Activated CD4-positive, alpha-beta T cell treated with anti-CD3 and anti-CD28 coated beads for 24 hours (primary cell): ENCODE measurements at regions not wholly inside any gene's neighbourhood (a gene's known extent, or its start where the extent isn't known, plus 50 kb on each side); places are given as distances from the start of the nearest gene placed in this dataset.

Source experiments
- DNase-seq, 2 donors: peaks; one replicate each; pipeline ENCODE4 v3.0.0-alpha.2; 2020; ENCODE audit warnings: low read depth in 2 of 2

GRCh38 chr15:55026381-55026780 is 170.4 kb downstream of the RSL24D1 start:
- DNase-seq: no peak

DNA sequence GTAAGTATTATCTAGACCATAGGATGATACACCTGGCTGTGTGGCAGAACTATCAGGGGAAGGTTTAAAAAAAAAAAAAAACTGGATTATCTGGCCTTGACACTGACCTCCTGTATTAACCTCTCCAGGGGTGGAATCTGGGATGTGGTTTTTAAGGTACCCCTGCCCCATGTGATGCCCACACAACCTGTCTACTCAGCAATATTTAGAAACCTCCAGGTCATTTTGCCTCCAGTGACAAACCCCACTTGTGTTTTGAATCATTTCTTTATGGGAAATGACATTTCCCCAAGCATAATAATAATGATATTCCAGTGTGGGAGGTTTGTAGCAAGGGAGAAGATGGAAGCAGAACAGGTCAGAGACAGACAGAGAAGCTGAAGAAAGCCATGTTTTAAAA is 179.1 kb downstream of the RSL24D1 start:
- DNase-seq: no peak

GRCh38 chr15:55016225-55016624 is 180.5 kb downstream of the RSL24D1 start:
- no peak for DNase-seq

DNA sequence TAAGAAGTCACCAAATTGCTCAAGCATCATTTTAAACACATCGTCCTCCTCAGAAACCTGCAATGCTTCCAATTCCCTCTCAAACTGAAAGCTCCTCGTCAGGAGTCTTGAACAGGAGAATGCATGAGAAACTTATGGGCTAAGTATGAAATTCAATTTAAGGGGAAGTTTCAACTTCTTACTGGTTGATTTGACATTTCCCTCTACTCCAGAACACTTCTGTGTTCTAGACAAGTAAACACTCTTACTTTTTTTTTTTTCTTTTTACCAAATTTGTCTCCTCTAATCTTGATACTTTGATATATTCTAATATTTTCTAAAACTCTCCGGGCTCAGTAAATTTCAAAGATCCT is 181.7 kb downstream of the RSL24D1 start:
- DNase-seq: no peak

DNA sequence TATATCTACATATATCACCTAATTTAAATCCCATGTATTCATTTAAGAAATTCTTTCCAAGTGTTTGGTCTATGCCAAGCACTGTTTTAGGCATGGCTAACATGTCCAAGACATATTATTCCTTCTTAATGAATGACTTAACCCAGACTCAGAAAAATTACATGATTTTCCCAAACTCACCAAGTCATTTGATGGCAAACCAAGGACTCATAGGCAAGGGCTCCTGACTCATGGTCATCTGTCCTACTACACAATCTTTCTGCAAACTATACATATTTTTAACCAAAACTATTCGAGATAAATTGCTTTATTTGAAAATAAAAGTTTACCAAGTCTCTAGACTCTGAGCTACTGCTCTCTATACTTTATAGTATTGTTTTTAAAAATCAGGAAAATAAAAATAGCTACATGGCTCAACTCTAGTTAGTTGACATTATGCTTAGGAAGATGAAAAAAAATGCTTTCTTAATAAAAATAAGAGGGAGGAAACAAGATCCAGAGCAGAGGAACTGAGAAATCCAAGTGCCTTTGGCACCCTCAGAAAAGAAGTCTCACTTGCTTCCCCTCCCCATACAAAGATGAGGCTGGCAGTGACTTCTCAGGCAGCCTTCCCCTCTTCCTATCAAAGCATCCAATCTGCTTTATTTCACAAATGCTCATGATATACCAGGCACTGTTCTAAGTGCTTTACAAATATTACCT is 182.2 kb downstream of the RSL24D1 start:
- no peak for DNase-seq

GRCh38 chr15:55008421-55008820 is 188.3 kb downstream of the RSL24D1 start:
- no peak for DNase-seq

DNA sequence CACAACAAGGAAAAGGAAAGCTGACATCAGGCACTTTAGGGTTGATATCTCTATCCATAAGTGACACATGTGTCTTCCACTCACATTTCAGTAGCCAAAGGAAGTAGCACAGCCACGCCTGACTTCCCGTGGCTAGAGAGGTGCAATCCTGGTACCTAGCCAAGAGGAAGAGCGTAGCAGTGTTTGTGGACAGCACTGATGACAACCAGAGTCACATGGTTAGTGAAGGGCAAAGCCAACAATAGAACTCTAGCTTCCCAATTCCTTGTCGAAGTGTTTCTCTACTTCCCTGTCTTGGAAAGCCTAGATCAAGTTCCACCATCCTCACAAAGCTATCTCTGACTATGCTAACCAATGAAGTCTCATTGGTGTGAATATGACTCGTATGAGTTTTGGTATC is 189.2 kb downstream of the RSL24D1 start:
- no peak for DNase-seq

DNA sequence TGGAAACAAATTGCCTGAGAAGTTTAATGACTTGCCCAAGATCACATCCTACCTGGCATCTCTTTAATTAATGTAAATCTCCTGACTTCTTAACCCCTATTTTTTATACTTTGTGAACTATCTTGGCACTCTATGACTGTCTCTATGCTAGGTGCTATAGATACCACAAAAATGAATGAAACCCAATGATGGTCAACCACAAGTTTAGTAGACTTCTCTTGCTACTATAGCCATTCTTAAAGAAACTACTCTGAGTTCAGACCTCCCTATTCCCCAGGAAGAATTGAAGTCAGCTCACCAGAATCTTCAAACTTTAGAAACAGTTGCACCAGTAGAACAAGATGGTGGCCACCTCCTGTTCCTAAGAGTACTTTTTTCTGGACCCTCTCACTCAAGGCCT is 191.1 kb downstream of the RSL24D1 start:
- no peak for DNase-seq

DNA sequence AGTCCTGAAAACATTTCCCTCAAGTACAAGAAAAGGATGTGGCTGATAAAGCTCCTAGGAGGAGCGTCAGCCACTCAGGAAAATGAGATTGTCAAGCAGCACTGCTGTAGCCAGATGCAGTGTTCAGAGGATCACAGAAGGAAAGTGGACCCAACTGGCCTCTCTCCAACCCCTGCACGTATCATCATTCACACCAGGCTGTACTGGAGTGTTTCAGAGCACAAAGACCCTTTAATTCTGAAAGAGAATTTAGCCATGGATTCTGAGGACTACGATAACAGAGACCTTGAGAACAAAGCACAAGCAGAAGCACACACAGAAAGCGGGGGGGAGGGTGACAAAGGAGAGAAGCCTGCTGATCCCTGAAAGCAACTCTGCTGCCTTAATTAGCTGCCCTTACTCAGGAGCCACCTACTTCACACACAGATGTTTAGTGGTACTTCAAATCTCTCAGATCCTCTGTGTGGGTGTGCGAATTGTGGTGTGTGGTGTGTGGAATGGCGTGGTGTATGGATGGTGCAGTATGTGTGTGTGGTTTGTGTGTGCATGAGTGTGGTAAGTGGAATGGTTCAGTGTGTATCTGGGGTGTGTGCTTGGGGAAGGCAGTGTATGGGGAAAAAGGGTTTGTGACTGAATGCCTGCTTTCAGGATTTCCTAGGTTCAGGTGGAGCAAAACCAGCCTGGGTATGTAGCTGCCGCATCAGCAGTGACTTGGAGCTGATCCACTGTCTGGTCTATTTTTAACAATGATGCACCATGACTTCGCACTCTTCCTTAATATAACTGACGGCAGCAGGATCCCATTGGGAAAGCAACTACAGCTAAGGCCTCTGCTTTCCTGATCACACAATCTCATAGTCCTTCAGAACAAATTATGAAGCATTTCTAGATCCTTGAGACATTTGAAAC is 192.5 kb downstream of the RSL24D1 start:
- DNase-seq: no peak

DNA sequence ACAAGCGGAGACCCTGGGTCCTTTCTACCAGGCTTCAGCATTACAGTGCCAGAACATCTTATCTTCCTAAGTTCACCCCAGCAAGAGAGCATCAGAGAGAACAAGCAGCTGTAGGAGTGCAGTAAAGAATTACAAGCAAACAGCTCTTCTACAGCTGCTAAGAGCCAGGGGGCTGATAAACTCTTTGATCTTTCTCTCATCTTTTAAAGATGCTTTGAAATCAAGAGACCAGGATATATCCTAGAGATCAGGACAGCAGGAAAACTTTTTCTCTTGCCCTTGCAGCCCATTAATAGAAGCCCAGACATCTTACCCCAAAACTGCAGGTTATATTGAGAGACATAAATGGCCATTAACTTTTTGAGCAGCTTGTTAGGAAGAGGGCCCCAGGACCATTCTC is 198.1 kb downstream of the RSL24D1 start:
- DNase-seq: no peak

- DNase-seq: no peak
Observed at GRCh38 chr15:54990793-54991192, 205.9 kb downstream of the RSL24D1 start.

- DNase-seq: no peak
Observed at GRCh38 chr15:54987881-54988280, 208.9 kb downstream of the RSL24D1 start.

- DNase-seq: no peak
Observed at GRCh38 chr15:54979964-54980363, 216.8 kb downstream of the RSL24D1 start.

- no peak for DNase-seq
Observed at GRCh38 chr15:54962637-54963036, 234.1 kb downstream of the RSL24D1 start.

- DNase-seq: no peak
Observed at GRCh38 chr15:54960266-54960665, 236.5 kb downstream of the RSL24D1 start.

- DNase-seq: no peak
Observed at GRCh38 chr15:54941417-54941816, 255.3 kb downstream of the RSL24D1 start.

- DNase-seq: no peak
Observed at GRCh38 chr15:54917312-54917711, 279.4 kb downstream of the RSL24D1 start.

DNA sequence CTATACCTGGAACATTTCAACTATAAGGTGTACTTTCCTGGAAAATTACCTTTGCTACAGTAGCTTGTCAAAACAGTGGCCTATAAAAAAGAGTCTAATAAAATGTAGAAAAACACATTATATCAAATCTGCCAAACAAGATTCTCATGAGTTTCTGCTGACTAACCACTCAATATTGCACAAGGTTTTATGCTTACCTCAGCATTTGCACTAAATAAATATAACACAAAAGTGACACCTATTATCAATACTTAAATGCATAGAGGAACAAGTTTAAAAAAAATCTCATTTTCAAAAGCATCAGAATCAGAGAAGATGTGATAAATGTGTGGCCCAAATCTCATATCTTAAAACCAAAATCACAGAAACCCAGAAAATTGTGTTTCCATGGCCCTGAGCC is 281.4 kb downstream of the RSL24D1 start:
- DNase-seq: no peak

GRCh38 chr15:54884312-54884711 is 312.4 kb downstream of the RSL24D1 start:
- no peak for DNase-seq

DNA sequence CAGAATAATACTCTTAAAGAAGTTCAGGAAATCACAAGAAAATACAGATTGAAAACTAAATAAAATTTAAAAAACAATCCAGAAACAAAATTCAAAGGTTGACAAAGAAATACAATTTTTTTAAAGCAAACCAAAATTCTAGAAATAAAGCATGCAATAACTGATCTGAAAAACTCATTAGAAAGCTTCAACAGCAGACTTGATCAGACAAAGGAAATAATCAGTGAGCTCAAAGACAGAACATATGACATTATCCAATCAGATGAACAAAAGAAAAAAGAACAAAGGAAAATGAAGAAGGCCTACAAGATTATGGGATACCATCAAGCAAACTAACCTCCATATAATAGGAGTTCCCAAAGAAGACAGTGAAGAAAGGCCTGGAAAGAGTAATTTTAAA is 336.8 kb downstream of the RSL24D1 start:
- no peak for DNase-seq

- no peak for DNase-seq
Observed at GRCh38 chr15:54854667-54855066, 342.1 kb downstream of the RSL24D1 start.

GRCh38 chr15:54850101-54850500 is 346.6 kb downstream of the RSL24D1 start:
- no peak for DNase-seq

GRCh38 chr15:54843006-54843405 is 353.7 kb downstream of the RSL24D1 start:
- DNase-seq: no peak
